Liver (tissue), 8 donors: ENCODE measurements at regions not wholly inside any gene's neighbourhood (a gene's known extent, or its start where the extent isn't known, plus 50 kb on each side); places are given as distances from the start of the nearest gene placed in this dataset.

Experiments
- DNase-seq: peaks from one replicate; pipeline ENCODE4 v3.0.0-alpha.2; 2017; ENCODE audit warnings: low spot score
- H3K27ac ChIP-seq, 2 donors: one replicate each; pipeline ENCODE4 v1.7.0; 2013; ENCODE audit warnings: inconsistent platforms in 2 of 2, low read length in 2 of 2, control low read depth in 1 of 2, low read depth in 1 of 2, mild to moderate bottlenecking in 1 of 2
- H3K27me3 ChIP-seq, 4 donors: one replicate each; pipeline versions ENCODE4 v1.6.1 to v1.7.0; 2013; ENCODE audit warnings: low read length in 3 of 4, inconsistent platforms in 1 of 4, mild to moderate bottlenecking in 1 of 4, moderate library complexity in 1 of 4; ENCODE audit not compliant: control insufficient read depth in 4 of 4, insufficient read depth in 4 of 4
- H3K36me3 ChIP-seq, 4 donors: one replicate each; pipeline versions ENCODE4 v1.6.1 to v1.7.0; 2013; ENCODE audit warnings: low read length in 3 of 4, mild to moderate bottlenecking in 3 of 4, low read depth in 1 of 4, moderate library complexity in 1 of 4; ENCODE audit not compliant: control insufficient read depth in 4 of 4, insufficient read depth in 3 of 4
- H3K4me1 ChIP-seq, 4 donors: one replicate each; pipeline versions ENCODE4 v1.6.1 to v1.7.0; 2013; ENCODE audit warnings: low read length in 3 of 4, mild to moderate bottlenecking in 3 of 4, moderate library complexity in 1 of 4; ENCODE audit not compliant: control insufficient read depth in 4 of 4, insufficient read depth in 4 of 4
- H3K4me3 ChIP-seq, 3 donors: one replicate each; pipeline versions ENCODE4 v1.6.1 to v1.7.0; 2013; ENCODE audit warnings: low read length in 3 of 3, control low read depth in 1 of 3, low read depth in 1 of 3, mild to moderate bottlenecking in 1 of 3
- H3K9ac ChIP-seq, 2 donors: one replicate each; pipeline ENCODE4 v1.7.0; 2013; ENCODE audit warnings: low read length in 2 of 2, mild to moderate bottlenecking in 2 of 2, moderate library complexity in 2 of 2, control low read depth in 1 of 2, low read depth in 1 of 2
- H3K9me3 ChIP-seq, 4 donors: one replicate each; pipeline versions ENCODE4 v1.6.1 to v1.7.0; 2013; ENCODE audit warnings: low read length in 3 of 4; ENCODE audit not compliant: control insufficient read depth in 4 of 4
- ATF3 ChIP-seq: IDR thresholded peaks from 2 replicates; pipeline ENCODE4 v1.6.1; 2016; ENCODE audit warnings: antibody characterized with exemption
- EGR1 ChIP-seq, 2 donors: IDR thresholded peaks; 2 replicates each; pipeline ENCODE4 v1.6.1; 2016 to 2018; ENCODE audit warnings: antibody characterized with exemption in 2 of 2, low read depth in 2 of 2
- FOXA1 ChIP-seq: IDR thresholded peaks from 2 replicates; pipeline ENCODE4 v1.6.1; 2016; ENCODE audit warnings: antibody characterized with exemption
- FOXA2 ChIP-seq: IDR thresholded peaks from 2 replicates; pipeline ENCODE4 v1.6.1; 2016; ENCODE audit warnings: antibody characterized with exemption
- HNF4A ChIP-seq, 2 donors: conservative IDR thresholded peaks; 2 replicates each; pipeline ENCODE4 v1.6.1; 2016; ENCODE audit warnings: antibody characterized with exemption in 2 of 2, mild to moderate bottlenecking in 2 of 2
- HNF4G ChIP-seq: IDR thresholded peaks from 2 replicates; pipeline ENCODE4 v1.6.1; 2016; ENCODE audit warnings: antibody characterized with exemption
- JUND ChIP-seq, 2 donors: IDR thresholded peaks; 2 replicates each; pipeline ENCODE4 v1.6.1; 2016; ENCODE audit warnings: antibody characterized with exemption in 2 of 2
- RAD21 ChIP-seq, 2 donors: IDR thresholded peaks; 2 replicates each; pipeline ENCODE4 v1.6.1; 2016; ENCODE audit warnings: antibody characterized with exemption in 2 of 2, mild to moderate bottlenecking in 2 of 2
- REST ChIP-seq: IDR thresholded peaks from 2 replicates; pipeline ENCODE4 v1.6.1; 2016; ENCODE audit warnings: antibody characterized with exemption, mild to moderate bottlenecking
- RXRA ChIP-seq, 2 donors: IDR thresholded peaks; 2 replicates each; pipeline ENCODE4 v1.6.1; 2017 to 2018; ENCODE audit warnings: antibody characterized with exemption in 2 of 2, mild to moderate bottlenecking in 1 of 2
- SP1 ChIP-seq: IDR thresholded peaks from 2 replicates; pipeline ENCODE4 v1.6.1; 2018; ENCODE audit warnings: antibody characterized with exemption, mild to moderate bottlenecking
- TAF1 ChIP-seq: conservative IDR thresholded peaks from 2 replicates; pipeline ENCODE4 v1.6.1; 2016; ENCODE audit warnings: antibody characterized with exemption, mild to moderate bottlenecking
- YY1 ChIP-seq: IDR thresholded peaks from 2 replicates; pipeline ENCODE4 v1.6.1; 2016; ENCODE audit warnings: antibody characterized with exemption, mild to moderate bottlenecking
- WGBS: extraction: QIAGEN DNeasy Blood & Tissue Kit; methylation state at CpG from one replicate; pipeline ENCODE4 v1.1.7; 2013; 5-methylcytosine and 5-hydroxymethylcytosine counted together
- TF ChIP-seq, protein P1 (sequence below): fragments of 150-350 bp; IDR thresholded peaks from 2 replicates; pipeline ENCODE4 v1.5.1; 2017; ENCODE audit warnings: improper control_type of control experiment, low read depth, low read length; ENCODE audit not compliant: missing input control
- TF ChIP-seq, protein P2 (sequence below): IDR thresholded peaks from 2 replicates; pipeline ENCODE4 v1.6.1; 2016; ENCODE audit warnings: antibody characterized with exemption
- TF ChIP-seq, protein P3 (sequence below): IDR thresholded peaks from 2 replicates; pipeline ENCODE4 v1.6.1; 2016; ENCODE audit warnings: antibody characterized with exemption
- donor health status: healthy.
- donor health status: healthy.
- donor health status: healthy.
- donor health status: healthy.
- donor health status: healthy.

DNA sequence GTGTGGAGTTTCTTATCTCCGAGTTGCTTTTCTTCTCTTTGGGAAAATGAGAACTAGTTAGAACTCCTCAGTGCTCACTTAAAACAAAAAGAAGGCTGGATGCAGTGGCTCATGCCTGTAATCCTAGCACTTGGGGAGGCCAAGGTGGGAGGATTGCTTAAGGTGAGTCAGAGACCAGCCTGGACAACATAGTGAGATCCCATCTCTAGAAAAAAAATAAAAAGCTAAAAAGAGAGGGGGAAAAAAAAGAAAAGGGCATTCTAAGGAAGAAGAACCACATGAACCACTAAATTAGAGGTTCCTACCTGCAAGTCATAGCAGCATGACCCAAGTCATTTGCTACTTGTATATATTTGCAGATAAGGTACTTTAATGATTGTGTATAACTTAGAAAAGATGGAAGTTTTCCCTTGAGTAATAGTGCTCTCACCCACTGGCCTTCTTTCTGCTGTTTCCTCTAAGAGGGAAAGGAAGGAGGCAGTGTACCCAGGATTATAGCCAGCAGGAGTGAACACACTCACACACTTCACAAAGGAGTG lies 87.8 kb downstream of the CCDC71L start:
- peaks cover 4 to 9% (median 6%) of the 10 kb centered on the region in 4 donors for H3K4me1 ChIP-seq
- H3K27ac ChIP-seq = no peak overlapping the region
- DNase-seq = no peak
- H3K9ac ChIP-seq = no peak overlapping the region
- WGBS = 91% methylated on average over 1 of the region's 1 CpG
- no peaks in the 10 kb centered on the region for H3K27me3 ChIP-seq
- TF ChIP-seq EGR1 (IDR thresholded peaks at IDR 0.05; ENCODE audit: low read depth in 2 of 2) (no peak), SP1 (no peak), FOXA1 (no peak), HNF4G (no peak), ATF3 (no peak), HNF4A (conservative IDR thresholded peaks at IDR 0.05) (no peak), TAF1 (no peak), RXRA (IDR thresholded peaks at IDR 0.05) (no peak), JUND (IDR thresholded peaks at IDR 0.05) (no peak), YY1 (no peak), FOXA2 (no peak), REST (no peak), RAD21 (IDR thresholded peaks at IDR 0.05) (no peak)
- TF ChIP-seq, protein P1, sequence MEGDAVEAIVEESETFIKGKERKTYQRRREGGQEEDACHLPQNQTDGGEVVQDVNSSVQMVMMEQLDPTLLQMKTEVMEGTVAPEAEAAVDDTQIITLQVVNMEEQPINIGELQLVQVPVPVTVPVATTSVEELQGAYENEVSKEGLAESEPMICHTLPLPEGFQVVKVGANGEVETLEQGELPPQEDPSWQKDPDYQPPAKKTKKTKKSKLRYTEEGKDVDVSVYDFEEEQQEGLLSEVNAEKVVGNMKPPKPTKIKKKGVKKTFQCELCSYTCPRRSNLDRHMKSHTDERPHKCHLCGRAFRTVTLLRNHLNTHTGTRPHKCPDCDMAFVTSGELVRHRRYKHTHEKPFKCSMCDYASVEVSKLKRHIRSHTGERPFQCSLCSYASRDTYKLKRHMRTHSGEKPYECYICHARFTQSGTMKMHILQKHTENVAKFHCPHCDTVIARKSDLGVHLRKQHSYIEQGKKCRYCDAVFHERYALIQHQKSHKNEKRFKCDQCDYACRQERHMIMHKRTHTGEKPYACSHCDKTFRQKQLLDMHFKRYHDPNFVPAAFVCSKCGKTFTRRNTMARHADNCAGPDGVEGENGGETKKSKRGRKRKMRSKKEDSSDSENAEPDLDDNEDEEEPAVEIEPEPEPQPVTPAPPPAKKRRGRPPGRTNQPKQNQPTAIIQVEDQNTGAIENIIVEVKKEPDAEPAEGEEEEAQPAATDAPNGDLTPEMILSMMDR = no peak
- TF ChIP-seq, protein P2, sequence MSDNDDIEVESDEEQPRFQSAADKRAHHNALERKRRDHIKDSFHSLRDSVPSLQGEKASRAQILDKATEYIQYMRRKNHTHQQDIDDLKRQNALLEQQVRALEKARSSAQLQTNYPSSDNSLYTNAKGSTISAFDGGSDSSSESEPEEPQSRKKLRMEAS = no peak
- TF ChIP-seq, protein P3, sequence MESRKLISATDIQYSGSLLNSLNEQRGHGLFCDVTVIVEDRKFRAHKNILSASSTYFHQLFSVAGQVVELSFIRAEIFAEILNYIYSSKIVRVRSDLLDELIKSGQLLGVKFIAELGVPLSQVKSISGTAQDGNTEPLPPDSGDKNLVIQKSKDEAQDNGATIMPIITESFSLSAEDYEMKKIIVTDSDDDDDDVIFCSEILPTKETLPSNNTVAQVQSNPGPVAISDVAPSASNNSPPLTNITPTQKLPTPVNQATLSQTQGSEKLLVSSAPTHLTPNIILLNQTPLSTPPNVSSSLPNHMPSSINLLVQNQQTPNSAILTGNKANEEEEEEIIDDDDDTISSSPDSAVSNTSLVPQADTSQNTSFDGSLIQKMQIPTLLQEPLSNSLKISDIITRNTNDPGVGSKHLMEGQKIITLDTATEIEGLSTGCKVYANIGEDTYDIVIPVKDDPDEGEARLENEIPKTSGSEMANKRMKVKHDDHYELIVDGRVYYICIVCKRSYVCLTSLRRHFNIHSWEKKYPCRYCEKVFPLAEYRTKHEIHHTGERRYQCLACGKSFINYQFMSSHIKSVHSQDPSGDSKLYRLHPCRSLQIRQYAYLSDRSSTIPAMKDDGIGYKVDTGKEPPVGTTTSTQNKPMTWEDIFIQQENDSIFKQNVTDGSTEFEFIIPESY = no peak
- H3K9me3 ChIP-seq = no peaks in the 10 kb centered on the region
- no peak overlapping the region for H3K4me3 ChIP-seq
- no peaks in the 10 kb centered on the region for H3K36me3 ChIP-seq
